ENCODE measurements at regions not wholly inside any gene's neighbourhood (a gene's known extent, or its start where the extent isn't known, plus 50 kb on each side); places are given as distances from the start of the nearest gene placed in this dataset.
"Not testable (repeated sequence)": the region's sequence is repeated elsewhere in the genome, so short reads cannot be mapped to it uniquely, and the experiment has no call there.

GRCh38 chr5:12526113-12526512 lies 621.9 kb upstream of the CTNND2 start:
- no peak for TF ChIP-seq CTCF (IDR thresholded peaks at IDR 0.05; ENCODE audit: insufficient read depth, low read depth, low read length, missing control alignments)
- DNase-seq (ENCODE audit: low read depth) = no peak

GRCh38 chr5:12522116-12522515 lies 617.9 kb upstream of the CTNND2 start:
- DNase-seq (ENCODE audit: low read depth) = no peak
- no peak for TF ChIP-seq CTCF (IDR thresholded peaks at IDR 0.05; ENCODE audit: insufficient read depth, low read depth, low read length, missing control alignments)
- H3K4me3 ChIP-seq (ENCODE audit: low read depth, low read length) = no peak overlapping the region

More at GRCh38 chr5:12526113-12526512, 621.9 kb upstream of the CTNND2 start:
- no peak overlapping the region for H3K4me3 ChIP-seq (ENCODE audit: low read depth, low read length)

- not testable (repeated sequence) for H3K4me3 ChIP-seq (ENCODE audit: low read depth, low read length); DNase-seq (ENCODE audit: low read depth)
Observed at GRCh38 chr5:12504983-12505382, 600.7 kb upstream of the CTNND2 start.

- no peak for DNase-seq (ENCODE audit: low read depth)
- TF ChIP-seq CTCF (IDR thresholded peaks at IDR 0.05; ENCODE audit: insufficient read depth, low read depth, low read length, missing control alignments) = no peak
- H3K4me3 ChIP-seq (ENCODE audit: low read depth, low read length) = no peak overlapping the region
Observed at GRCh38 chr5:12488161-12488560, 583.9 kb upstream of the CTNND2 start.

- no peak for TF ChIP-seq CTCF (IDR thresholded peaks at IDR 0.05; ENCODE audit: insufficient read depth, low read depth, low read length, missing control alignments)
- DNase-seq (ENCODE audit: low read depth) = no peak
- H3K4me3 ChIP-seq (ENCODE audit: low read depth, low read length) = no peak overlapping the region
Observed at GRCh38 chr5:12480487-12480886, 576.2 kb upstream of the CTNND2 start.

GRCh38 chr5:12477554-12477953 lies 573.3 kb upstream of the CTNND2 start:
- no peak for DNase-seq (ENCODE audit: low read depth)
- no peak for TF ChIP-seq CTCF (IDR thresholded peaks at IDR 0.05; ENCODE audit: insufficient read depth, low read depth, low read length, missing control alignments)
- H3K4me3 ChIP-seq (ENCODE audit: low read depth, low read length) = no peak overlapping the region

- no peak for TF ChIP-seq CTCF (IDR thresholded peaks at IDR 0.05; ENCODE audit: insufficient read depth, low read depth, low read length, missing control alignments)
- H3K4me3 ChIP-seq (ENCODE audit: low read depth, low read length) = no peak overlapping the region
- no peak for DNase-seq (ENCODE audit: low read depth)
Observed at GRCh38 chr5:12467799-12468198, 563.6 kb upstream of the CTNND2 start.

All from GM12865 (cell line).